Liver (tissue), 8 donors: ENCODE measurements at regions not wholly inside any gene's neighbourhood (a gene's known extent, or its start where the extent isn't known, plus 50 kb on each side); places are given as distances from the start of the nearest gene placed in this dataset.

Experiments used
- DNase-seq: peaks from one replicate; pipeline ENCODE4 v3.0.0-alpha.2; 2017; ENCODE audit warnings: low spot score
- H3K27ac ChIP-seq, 2 donors: one replicate each; pipeline ENCODE4 v1.7.0; 2013; ENCODE audit warnings: inconsistent platforms in 2 of 2, low read length in 2 of 2, control low read depth in 1 of 2, low read depth in 1 of 2, mild to moderate bottlenecking in 1 of 2
- H3K27me3 ChIP-seq, 4 donors: one replicate each; pipeline versions ENCODE4 v1.6.1 to v1.7.0; 2013; ENCODE audit warnings: low read length in 3 of 4, inconsistent platforms in 1 of 4, mild to moderate bottlenecking in 1 of 4, moderate library complexity in 1 of 4; ENCODE audit not compliant: control insufficient read depth in 4 of 4, insufficient read depth in 4 of 4
- H3K36me3 ChIP-seq, 4 donors: one replicate each; pipeline versions ENCODE4 v1.6.1 to v1.7.0; 2013; ENCODE audit warnings: low read length in 3 of 4, mild to moderate bottlenecking in 3 of 4, low read depth in 1 of 4, moderate library complexity in 1 of 4; ENCODE audit not compliant: control insufficient read depth in 4 of 4, insufficient read depth in 3 of 4
- H3K4me1 ChIP-seq, 4 donors: one replicate each; pipeline versions ENCODE4 v1.6.1 to v1.7.0; 2013; ENCODE audit warnings: low read length in 3 of 4, mild to moderate bottlenecking in 3 of 4, moderate library complexity in 1 of 4; ENCODE audit not compliant: control insufficient read depth in 4 of 4, insufficient read depth in 4 of 4
- H3K4me3 ChIP-seq, 3 donors: one replicate each; pipeline versions ENCODE4 v1.6.1 to v1.7.0; 2013; ENCODE audit warnings: low read length in 3 of 3, control low read depth in 1 of 3, low read depth in 1 of 3, mild to moderate bottlenecking in 1 of 3
- H3K9ac ChIP-seq, 2 donors: one replicate each; pipeline ENCODE4 v1.7.0; 2013; ENCODE audit warnings: low read length in 2 of 2, mild to moderate bottlenecking in 2 of 2, moderate library complexity in 2 of 2, control low read depth in 1 of 2, low read depth in 1 of 2
- H3K9me3 ChIP-seq, 4 donors: one replicate each; pipeline versions ENCODE4 v1.6.1 to v1.7.0; 2013; ENCODE audit warnings: low read length in 3 of 4; ENCODE audit not compliant: control insufficient read depth in 4 of 4
- CTCF ChIP-seq: fragments of 150-350 bp; IDR thresholded peaks from 2 replicates; pipeline ENCODE4 v1.5.1; 2017; ENCODE audit warnings: improper control_type of control experiment, low read depth, low read length; ENCODE audit not compliant: missing input control
- EGR1 ChIP-seq, 2 donors: IDR thresholded peaks; 2 replicates each; pipeline ENCODE4 v1.6.1; 2016 to 2018; ENCODE audit warnings: antibody characterized with exemption in 2 of 2, low read depth in 2 of 2
- FOXA2 ChIP-seq: IDR thresholded peaks from 2 replicates; pipeline ENCODE4 v1.6.1; 2016; ENCODE audit warnings: antibody characterized with exemption
- HNF4G ChIP-seq: IDR thresholded peaks from 2 replicates; pipeline ENCODE4 v1.6.1; 2016; ENCODE audit warnings: antibody characterized with exemption
- SP1 ChIP-seq: IDR thresholded peaks from 2 replicates; pipeline ENCODE4 v1.6.1; 2018; ENCODE audit warnings: antibody characterized with exemption, mild to moderate bottlenecking
- TAF1 ChIP-seq: conservative IDR thresholded peaks from 2 replicates; pipeline ENCODE4 v1.6.1; 2016; ENCODE audit warnings: antibody characterized with exemption, mild to moderate bottlenecking
- YY1 ChIP-seq: IDR thresholded peaks from 2 replicates; pipeline ENCODE4 v1.6.1; 2016; ENCODE audit warnings: antibody characterized with exemption, mild to moderate bottlenecking
- ZBTB33 ChIP-seq: IDR thresholded peaks from 2 replicates; pipeline ENCODE4 v1.6.1; 2016; ENCODE audit warnings: antibody characterized with exemption
- WGBS: extraction: QIAGEN DNeasy Blood & Tissue Kit; methylation state at CpG from one replicate; pipeline ENCODE4 v1.1.7; 2013; 5-methylcytosine and 5-hydroxymethylcytosine counted together
- TF ChIP-seq, protein P1 (sequence below): IDR thresholded peaks from 2 replicates; pipeline ENCODE4 v1.6.1; 2016; ENCODE audit warnings: antibody characterized with exemption
- TF ChIP-seq, protein P2 (sequence below): IDR thresholded peaks from 2 replicates; pipeline ENCODE4 v1.6.1; 2016; ENCODE audit warnings: antibody characterized with exemption
- donor health status: healthy.
- donor health status: healthy.
- donor health status: healthy.
- donor health status: healthy.
- donor health status: healthy.

DNA sequence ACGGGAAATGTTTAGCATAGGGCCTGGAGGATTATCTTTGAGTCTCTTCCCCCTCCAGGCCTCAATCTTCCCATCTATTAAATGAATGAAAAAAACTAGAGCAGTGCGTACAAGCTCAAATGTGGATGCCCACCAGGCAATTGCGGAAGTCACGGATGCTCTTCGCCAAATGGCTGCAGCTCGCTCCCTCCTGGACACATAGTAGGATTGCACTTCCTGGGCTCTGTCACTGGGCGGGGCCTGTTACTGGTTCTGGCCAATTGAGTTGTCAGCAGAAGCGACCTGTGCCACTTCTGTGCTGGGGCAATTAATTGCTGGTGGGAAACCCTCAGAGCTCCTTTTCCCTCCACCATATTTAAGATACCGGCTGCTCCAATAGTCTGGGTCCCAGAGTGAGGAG is 168.2 kb upstream of the IRX6 start:
- Histone ChIP-seq H3K27me3 (peaks cover 0 to 6% (median 0%) of the 10 kb centered on the region in 4 donors), H3K4me3 (no peak overlapping the region), H3K36me3 (no peaks in the 10 kb centered on the region), H3K9me3 (peaks cover 0 to 3% (median 0%) of the 10 kb centered on the region in 4 donors), H3K27ac (no peak overlapping the region), H3K9ac (no peak overlapping the region), H3K4me1 (no peaks in the 10 kb centered on the region)
- 93% methylated on average over 9 of the region's 9 CpGs for WGBS
- TF ChIP-seq ZBTB33, result no peak
- TF ChIP-seq, protein P1, sequence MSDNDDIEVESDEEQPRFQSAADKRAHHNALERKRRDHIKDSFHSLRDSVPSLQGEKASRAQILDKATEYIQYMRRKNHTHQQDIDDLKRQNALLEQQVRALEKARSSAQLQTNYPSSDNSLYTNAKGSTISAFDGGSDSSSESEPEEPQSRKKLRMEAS, result no peak
- TF ChIP-seq SP1, result no peak
- DNase-seq, result no peak

GRCh38 chr16:55169780-55170179 is 154.2 kb upstream of the IRX6 start:
- 87% methylated on average over 9 of the region's 9 CpGs for WGBS

More at GRCh38 chr16:55169780-55170179, 154.2 kb upstream of the IRX6 start:
- H3K9me3 ChIP-seq, result peaks cover 0 to 5% (median 0%) of the 10 kb centered on the region in 4 donors
- TF ChIP-seq SP1, result no peak
- no peak for TF ChIP-seq YY1
- no peak for TF ChIP-seq HNF4G
- TF ChIP-seq, protein P2, sequence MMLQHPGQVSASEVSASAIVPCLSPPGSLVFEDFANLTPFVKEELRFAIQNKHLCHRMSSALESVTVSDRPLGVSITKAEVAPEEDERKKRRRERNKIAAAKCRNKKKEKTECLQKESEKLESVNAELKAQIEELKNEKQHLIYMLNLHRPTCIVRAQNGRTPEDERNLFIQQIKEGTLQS, result no peak
- no peak for TF ChIP-seq ZBTB33
- TF ChIP-seq TAF1, result no peak
- TF ChIP-seq CTCF, result no peak
- TF ChIP-seq FOXA2, result no peak
- no peak for TF ChIP-seq EGR1 (IDR thresholded peaks at IDR 0.05; ENCODE audit: low read depth in 2 of 2)
- H3K27me3 ChIP-seq, result no peaks in the 10 kb centered on the region
- H3K4me3 ChIP-seq, result no peak overlapping the region
- H3K9ac ChIP-seq, result no peak overlapping the region
- DNase-seq, result no peak
- no peaks in the 10 kb centered on the region for H3K36me3 ChIP-seq
- H3K4me1 ChIP-seq, result no peaks in the 10 kb centered on the region
- no peak overlapping the region for H3K27ac ChIP-seq
